T-helper 2 cell treated with Interferon-gamma antibody and Interleukin-4, amounts not matched to agents 5 μg/mL and 100 μg/mL, for 36 hours (primary cell): ENCODE measurements at regions not wholly inside any gene's neighbourhood (a gene's known extent, or its start where the extent isn't known, plus 50 kb on each side); places are given as distances from the start of the nearest gene placed in this dataset.
"Not testable (repeated sequence)": the region's sequence is repeated elsewhere in the genome, so short reads cannot be mapped to it uniquely, and the experiment has no call there.

ENCODE experiments used
- DNase-seq: peaks from one replicate; pipeline ENCODE4 v3.0.0; 2021; ENCODE audit warnings: low spot score
- H3K27ac Mint-ChIP-seq: one replicate; pipeline ENCODE4 v1.8.0; 2021; ENCODE audit warnings: mild to moderate bottlenecking, mixed read lengths
- H3K27me3 Mint-ChIP-seq: one replicate; pipeline ENCODE4 v1.8.0; 2021; ENCODE audit warnings: low read depth, mixed read lengths
- H3K36me3 Mint-ChIP-seq: one replicate; pipeline ENCODE4 v1.8.0; 2021; ENCODE audit warnings: low read depth, mixed read lengths
- H3K4me1 Mint-ChIP-seq: one replicate; pipeline ENCODE4 v1.8.0; 2021; ENCODE audit warnings: low read depth, mixed read lengths
- H3K4me3 Mint-ChIP-seq: one replicate; pipeline ENCODE4 v1.8.0; 2022; ENCODE audit warnings: mild to moderate bottlenecking, moderate library complexity, mixed read lengths
- H3K9me3 Mint-ChIP-seq: one replicate; pipeline ENCODE4 v1.8.0; 2021; ENCODE audit warnings: mixed read lengths

GRCh38 chr4:101651778-101652177, 138.8 kb upstream of the BANK1 start:
- H3K4me3 Mint-ChIP-seq = no peak overlapping the region

GRCh38 chr4:101649790-101650515, 140.6 kb upstream of the BANK1 start:
- H3K36me3 Mint-ChIP-seq = no peaks in the 10 kb centered on the region
- no peak overlapping the region for H3K27ac Mint-ChIP-seq
- H3K27me3 Mint-ChIP-seq = no peaks in the 10 kb centered on the region
- no peak overlapping the region for H3K4me3 Mint-ChIP-seq
- H3K9me3 Mint-ChIP-seq = no peaks in the 10 kb centered on the region
- no peaks in the 10 kb centered on the region for H3K4me1 Mint-ChIP-seq
- DNase-seq = no peak

More at GRCh38 chr4:101651778-101652177, 138.8 kb upstream of the BANK1 start:
- H3K27me3 Mint-ChIP-seq = no peaks in the 10 kb centered on the region
- DNase-seq = no peak
- no peaks in the 10 kb centered on the region for H3K36me3 Mint-ChIP-seq
- no peaks in the 10 kb centered on the region for H3K9me3 Mint-ChIP-seq
- no peaks in the 10 kb centered on the region for H3K4me1 Mint-ChIP-seq
- no peak overlapping the region for H3K27ac Mint-ChIP-seq

GRCh38 chr4:101647710-101648034, 142.9 kb upstream of the BANK1 start:
- Mint-ChIP-seq H3K27me3 (peaks cover 3% of the 10 kb centered on the region), H3K36me3 (no peaks in the 10 kb centered on the region), H3K27ac (no peak overlapping the region), H3K4me1 (no peaks in the 10 kb centered on the region), H3K4me3 (no peak overlapping the region), H3K9me3 (no peaks in the 10 kb centered on the region)
- no peak for DNase-seq

- H3K9me3 Mint-ChIP-seq = no peaks in the 10 kb centered on the region
- H3K4me1 Mint-ChIP-seq = no peaks in the 10 kb centered on the region
- no peak overlapping the region for H3K27ac Mint-ChIP-seq
- no peaks in the 10 kb centered on the region for H3K36me3 Mint-ChIP-seq
- DNase-seq = no peak
- H3K27me3 Mint-ChIP-seq = peaks cover 3% of the 10 kb centered on the region
- no peak overlapping the region for H3K4me3 Mint-ChIP-seq
These were observed 146.0 kb upstream of the BANK1 start for GRCh38 chr4:101644516-101644915.

- H3K4me1 Mint-ChIP-seq = no peaks in the 10 kb centered on the region
- peaks cover 3% of the 10 kb centered on the region for H3K27me3 Mint-ChIP-seq
- no peak for DNase-seq
- H3K36me3 Mint-ChIP-seq = no peaks in the 10 kb centered on the region
- no peak overlapping the region for H3K27ac Mint-ChIP-seq
- H3K9me3 Mint-ChIP-seq = no peaks in the 10 kb centered on the region
- H3K4me3 Mint-ChIP-seq = no peak overlapping the region
These were observed 147.2 kb upstream of the BANK1 start for GRCh38 chr4:101643186-101643837.

GRCh38 chr4:101632766-101633165, 157.8 kb upstream of the BANK1 start:
- H3K4me1 Mint-ChIP-seq, H3K27me3 Mint-ChIP-seq, H3K36me3 Mint-ChIP-seq, DNase-seq, H3K27ac Mint-ChIP-seq, H3K4me3 Mint-ChIP-seq, H3K9me3 Mint-ChIP-seq: not testable (repeated sequence)

- DNase-seq = no peak
- H3K4me3 Mint-ChIP-seq = no peak overlapping the region
These were observed 160.1 kb upstream of the BANK1 start for GRCh38 chr4:101630319-101630986.

GRCh38 chr4:101621120-101621519, 169.4 kb upstream of the BANK1 start:
- no peaks in the 10 kb centered on the region for H3K27me3 Mint-ChIP-seq
- H3K4me1 Mint-ChIP-seq = no peaks in the 10 kb centered on the region
- no peaks in the 10 kb centered on the region for H3K9me3 Mint-ChIP-seq
- no peak overlapping the region for H3K27ac Mint-ChIP-seq
- H3K4me3 Mint-ChIP-seq = no peak overlapping the region
- H3K36me3 Mint-ChIP-seq = no peaks in the 10 kb centered on the region
- no peak for DNase-seq

More at GRCh38 chr4:101630319-101630986, 160.1 kb upstream of the BANK1 start:
- Mint-ChIP-seq H3K36me3 (no peaks in the 10 kb centered on the region), H3K27me3 (peaks cover 4% of the 10 kb centered on the region), H3K27ac (no peak overlapping the region), H3K9me3 (peaks cover 7% of the 10 kb centered on the region), H3K4me1 (no peaks in the 10 kb centered on the region)

GRCh38 chr4:101615652-101616051, 174.9 kb upstream of the BANK1 start:
- no peaks in the 10 kb centered on the region for H3K9me3 Mint-ChIP-seq
- no peak for DNase-seq
- H3K4me3 Mint-ChIP-seq = no peak overlapping the region
- H3K27ac Mint-ChIP-seq = no peak overlapping the region
- H3K27me3 Mint-ChIP-seq = no peaks in the 10 kb centered on the region
- H3K4me1 Mint-ChIP-seq = no peaks in the 10 kb centered on the region
- no peaks in the 10 kb centered on the region for H3K36me3 Mint-ChIP-seq

- not testable (repeated sequence) for H3K36me3 Mint-ChIP-seq, H3K27me3 Mint-ChIP-seq, DNase-seq, H3K27ac Mint-ChIP-seq, H3K4me1 Mint-ChIP-seq, H3K4me3 Mint-ChIP-seq, H3K9me3 Mint-ChIP-seq
These were observed 183.5 kb upstream of the BANK1 start for GRCh38 chr4:101606989-101607388.

GRCh38 chr4:101604976-101605375, 185.6 kb upstream of the BANK1 start:
- DNase-seq = no peak
- no peaks in the 10 kb centered on the region for H3K9me3 Mint-ChIP-seq
- no peaks in the 10 kb centered on the region for H3K36me3 Mint-ChIP-seq

GRCh38 chr4:101600287-101600686, 190.2 kb upstream of the BANK1 start:
- DNase-seq = no peak
- Mint-ChIP-seq H3K4me1 (no peaks in the 10 kb centered on the region), H3K36me3 (no peaks in the 10 kb centered on the region), H3K27me3 (peaks cover 1% of the 10 kb centered on the region), H3K4me3 (no peak overlapping the region), H3K9me3 (no peaks in the 10 kb centered on the region), H3K27ac (no peak overlapping the region)

More at GRCh38 chr4:101604976-101605375, 185.6 kb upstream of the BANK1 start:
- no peak overlapping the region for H3K4me3 Mint-ChIP-seq
- H3K4me1 Mint-ChIP-seq = no peaks in the 10 kb centered on the region
- no peak overlapping the region for H3K27ac Mint-ChIP-seq
- no peaks in the 10 kb centered on the region for H3K27me3 Mint-ChIP-seq

- Mint-ChIP-seq H3K4me1 (no peaks in the 10 kb centered on the region), H3K27me3 (peaks cover 3% of the 10 kb centered on the region), H3K4me3 (no peak overlapping the region), H3K27ac (no peak overlapping the region), H3K9me3 (no peaks in the 10 kb centered on the region), H3K36me3 (no peaks in the 10 kb centered on the region)
- no peak for DNase-seq
These were observed 190.9 kb upstream of the BANK1 start for GRCh38 chr4:101599620-101600019.

- DNase-seq = no peak
- Mint-ChIP-seq H3K36me3 (no peaks in the 10 kb centered on the region), H3K9me3 (no peaks in the 10 kb centered on the region), H3K27me3 (peaks cover 4% of the 10 kb centered on the region), H3K4me1 (no peaks in the 10 kb centered on the region), H3K27ac (no peak overlapping the region), H3K4me3 (no peak overlapping the region)
These were observed 193.6 kb upstream of the BANK1 start for GRCh38 chr4:101596781-101597552.
